NCI-H2196 (cell line): ENCODE measurements at regions not wholly inside any gene's neighbourhood (a gene's known extent, or its start where the extent isn't known, plus 50 kb on each side); places are given as distances from the start of the nearest gene placed in this dataset.
"Not testable (repeated sequence)": the region's sequence is repeated elsewhere in the genome, so short reads cannot be mapped to it uniquely, and the experiment has no call there.

ENCODE experiments used
- DNase-seq: peaks from one replicate; lab custom pipeline; 2025; ENCODE audit not compliant: unreplicated experiment; lab: John Stamatoyannopoulos, UW

DNA sequence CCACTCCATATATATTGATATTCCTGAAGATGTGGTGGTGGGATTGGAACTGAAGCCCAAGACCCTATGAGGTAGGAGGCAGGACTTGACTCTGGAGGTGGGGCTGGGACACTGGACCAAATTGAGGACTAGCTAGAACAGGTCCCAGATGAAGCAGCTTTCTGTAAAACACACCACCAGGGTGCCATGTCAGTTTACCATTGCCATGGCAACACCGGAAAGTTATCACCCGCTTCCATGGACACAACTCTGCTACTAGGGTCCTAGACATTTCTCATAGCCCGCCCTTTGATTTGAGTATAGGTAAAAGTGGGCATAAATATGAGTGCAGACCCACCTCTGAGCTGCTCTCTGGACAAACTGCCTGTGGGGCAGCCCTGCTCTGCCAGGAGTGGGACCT lies 490.5 kb upstream of the PFKP start:
- no peak for DNase-seq

DNA sequence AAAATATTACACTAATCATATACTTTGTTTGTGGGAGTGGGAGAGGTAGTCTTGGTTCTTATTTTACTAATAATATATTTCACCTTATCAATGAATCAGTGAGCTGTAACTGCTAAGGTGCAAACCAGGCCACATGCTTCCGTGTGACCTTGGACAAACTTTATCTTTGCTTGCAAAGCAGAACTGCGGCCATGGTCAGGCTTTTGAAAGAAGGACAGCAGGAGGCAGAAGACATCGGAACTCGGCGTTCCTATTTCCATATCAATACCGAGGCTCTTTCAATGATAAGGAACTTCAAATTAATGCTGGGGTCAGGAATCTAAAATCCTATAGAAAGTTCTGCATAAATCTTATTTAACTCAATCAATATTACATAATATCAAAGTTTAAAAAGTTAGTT lies 491.9 kb upstream of the PFKP start:
- no peak for DNase-seq

DNA sequence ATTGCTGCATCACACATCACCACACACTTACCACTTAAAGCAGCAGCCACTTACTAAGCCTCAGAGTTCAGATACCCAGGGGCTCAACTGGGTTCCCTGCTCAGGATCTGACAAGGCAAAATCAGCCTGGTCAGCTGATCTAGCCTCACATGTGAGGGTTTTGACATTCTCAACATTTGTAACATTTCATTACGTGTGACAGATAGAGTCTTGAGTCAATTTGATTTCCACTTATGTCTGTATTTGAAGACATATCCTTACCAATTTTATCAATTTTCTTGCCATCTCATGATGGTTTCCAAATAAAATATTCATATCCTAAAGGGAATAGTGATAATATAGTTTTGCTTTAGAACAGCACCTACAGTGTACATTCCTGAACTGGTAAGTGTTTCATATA lies 494.7 kb upstream of the PFKP start:
- DNase-seq: no peak

DNA sequence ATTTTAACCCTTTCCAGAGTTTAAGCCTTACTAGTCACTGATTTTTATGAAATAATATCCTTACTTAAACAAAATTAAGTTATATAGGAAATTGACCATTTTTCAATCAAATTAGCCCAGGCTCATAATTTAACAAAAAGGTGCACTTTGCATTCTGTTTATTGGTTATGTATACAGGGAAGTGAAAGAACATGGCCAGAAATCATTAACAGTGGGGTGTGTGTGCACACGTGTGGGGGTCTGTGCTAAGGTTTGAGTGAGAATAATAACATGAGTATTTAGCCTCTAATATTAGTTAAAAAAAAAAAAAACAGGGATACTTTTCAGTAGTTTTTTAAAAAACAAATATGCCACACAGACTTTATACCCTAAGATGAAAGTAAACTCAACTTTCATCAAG lies 510.5 kb upstream of the PFKP start:
- no peak for DNase-seq

DNA sequence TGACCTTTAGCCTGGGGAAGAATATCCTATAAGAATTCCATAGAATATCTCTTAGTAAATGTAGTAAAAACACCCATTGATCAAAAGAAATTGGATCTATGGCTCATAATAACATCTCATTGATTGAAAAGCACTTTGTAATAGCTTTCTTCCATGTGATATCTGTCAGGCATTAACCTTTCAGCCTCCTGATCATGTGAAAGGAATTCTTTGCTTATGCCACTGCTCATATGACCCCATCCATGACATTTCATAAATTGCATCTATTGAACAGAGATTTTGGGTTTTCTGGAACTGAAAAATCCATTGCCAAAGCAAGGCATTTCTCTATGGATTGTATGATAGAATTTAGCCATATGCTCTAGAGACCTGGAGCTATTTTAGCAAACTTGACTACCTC lies 519.3 kb upstream of the PFKP start:
- DNase-seq: no peak

DNA sequence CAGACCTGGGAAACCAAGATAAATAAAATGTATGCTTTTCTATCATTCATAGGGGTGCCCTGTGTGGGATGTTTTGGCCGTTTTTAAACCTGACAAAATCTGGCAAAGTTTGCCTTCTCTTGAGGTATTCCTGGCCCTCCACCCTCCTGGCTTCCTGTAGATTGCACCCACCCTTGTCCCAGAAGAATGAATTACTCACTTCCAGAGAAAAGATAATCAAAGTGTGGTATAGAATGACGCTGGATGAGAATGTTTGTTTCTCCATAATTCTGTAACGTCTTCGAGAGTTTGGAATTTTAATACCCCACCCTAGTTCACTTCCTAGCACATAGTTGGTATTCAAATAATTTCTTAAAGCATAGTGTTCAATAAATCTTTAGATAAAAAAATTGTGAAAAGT lies 519.7 kb upstream of the PFKP start:
- DNase-seq: no peak

DNA sequence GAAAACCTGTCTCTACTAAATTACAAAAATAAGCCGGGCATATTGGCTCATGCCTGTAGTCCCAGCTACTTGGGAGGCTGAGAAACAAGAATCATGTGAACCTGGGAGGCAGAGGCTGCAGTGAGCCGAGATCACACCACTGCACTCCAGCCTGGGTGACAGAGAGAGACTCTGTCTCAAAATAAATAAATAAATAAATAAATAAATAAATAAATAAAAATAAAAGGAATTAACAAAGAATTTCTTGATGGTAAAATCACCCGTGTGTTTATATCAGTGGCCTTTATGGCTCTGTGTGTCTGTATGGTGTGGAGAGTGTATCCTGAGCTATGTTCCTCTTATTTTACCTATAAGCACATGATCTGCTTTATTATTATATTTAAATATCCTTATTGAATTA lies 520.5 kb upstream of the PFKP start:
- DNase-seq: not testable (repeated sequence)

DNA sequence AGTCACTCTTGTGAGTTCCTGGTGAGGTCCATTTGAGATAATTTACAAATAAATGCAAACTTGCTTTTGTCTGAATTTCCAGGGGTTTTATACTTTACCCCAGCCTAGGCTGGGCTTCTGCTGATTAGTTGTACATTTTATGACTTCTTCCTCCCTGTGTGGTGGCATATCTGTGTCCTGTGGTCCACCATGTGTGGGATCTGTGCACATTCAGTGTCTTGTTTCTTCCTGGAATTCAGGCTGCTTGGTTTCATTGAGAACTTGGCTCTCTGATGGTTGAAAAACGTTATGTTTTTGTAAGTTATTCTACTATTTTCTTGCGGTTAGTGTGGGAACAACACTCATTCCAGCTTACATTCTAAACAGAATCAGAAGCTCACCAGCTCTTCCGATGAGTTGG lies 523.4 kb upstream of the PFKP start:
- DNase-seq: no peak

DNA sequence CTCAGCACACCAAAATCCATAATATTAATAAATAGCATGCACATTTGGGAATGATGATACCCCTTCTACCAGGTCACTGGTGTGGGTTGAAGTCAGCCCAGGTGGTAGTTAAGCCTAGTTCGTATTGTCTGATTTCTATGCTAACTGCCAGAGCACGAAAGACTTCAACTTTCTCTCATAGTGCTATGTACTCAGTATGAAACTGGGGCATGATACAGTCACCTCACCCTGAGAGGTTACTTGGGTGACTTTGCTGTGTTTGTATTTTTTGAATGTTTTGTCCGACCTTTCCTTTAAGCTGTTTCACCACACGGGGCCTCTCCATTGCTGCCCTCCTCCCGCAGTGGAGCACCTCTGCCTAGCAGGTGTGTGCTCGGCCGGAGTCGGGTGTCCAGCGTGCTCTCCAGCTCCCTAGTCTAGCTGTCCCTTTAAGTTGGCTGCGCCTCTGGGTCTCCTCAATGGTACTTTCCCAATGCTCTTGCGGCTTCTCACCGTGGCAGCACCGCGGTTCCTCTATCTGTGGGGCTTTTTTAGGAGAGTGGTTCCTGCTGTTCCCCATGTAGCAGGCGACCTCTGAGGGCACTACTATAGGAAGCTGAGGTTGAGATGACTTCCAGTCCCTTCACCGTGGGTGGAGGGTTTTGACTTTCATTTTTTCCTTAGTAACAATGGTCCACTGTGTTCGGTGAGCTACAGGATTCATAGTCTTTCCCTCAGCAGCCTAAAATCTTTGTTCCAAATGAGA lies 524.0 kb upstream of the PFKP start:
- no peak for DNase-seq

DNA sequence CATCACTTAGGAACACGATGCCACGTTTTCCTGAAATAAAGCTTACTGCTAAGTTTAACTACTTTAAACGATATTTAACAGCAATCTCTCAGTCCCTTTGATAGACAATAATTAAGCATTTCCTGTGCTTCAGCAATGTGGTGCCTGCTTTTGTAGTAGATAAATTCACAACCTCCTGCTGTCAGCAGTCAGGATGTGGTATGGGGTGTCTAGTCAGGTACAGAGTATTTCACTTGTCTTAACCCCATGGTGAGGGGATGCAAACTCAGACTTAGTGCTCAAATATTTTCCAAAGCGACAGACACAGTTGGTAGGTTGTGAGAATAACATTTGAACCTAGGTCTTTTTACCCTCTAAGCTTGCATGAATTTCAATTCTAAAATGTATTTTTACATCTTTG lies 526.2 kb upstream of the PFKP start:
- no peak for DNase-seq

DNA sequence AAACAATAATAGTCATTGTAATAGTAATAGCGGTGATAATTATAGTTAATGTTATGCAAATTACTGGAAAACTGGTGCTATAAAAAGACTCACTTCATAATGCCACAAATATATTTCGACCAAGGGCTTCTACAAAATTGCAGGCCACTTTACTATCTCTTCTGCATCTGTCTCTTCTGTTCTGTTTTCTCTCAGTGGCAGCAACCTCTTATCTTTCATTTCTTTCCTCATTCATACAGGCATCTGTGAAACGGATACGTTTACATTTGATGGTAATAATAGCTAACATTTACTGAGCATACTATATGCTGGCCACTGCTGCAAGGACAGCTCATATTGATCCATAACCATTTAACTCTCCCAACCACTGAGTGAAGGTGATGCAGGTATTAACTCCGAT lies 537.4 kb upstream of the PFKP start:
- no peak for DNase-seq

DNA sequence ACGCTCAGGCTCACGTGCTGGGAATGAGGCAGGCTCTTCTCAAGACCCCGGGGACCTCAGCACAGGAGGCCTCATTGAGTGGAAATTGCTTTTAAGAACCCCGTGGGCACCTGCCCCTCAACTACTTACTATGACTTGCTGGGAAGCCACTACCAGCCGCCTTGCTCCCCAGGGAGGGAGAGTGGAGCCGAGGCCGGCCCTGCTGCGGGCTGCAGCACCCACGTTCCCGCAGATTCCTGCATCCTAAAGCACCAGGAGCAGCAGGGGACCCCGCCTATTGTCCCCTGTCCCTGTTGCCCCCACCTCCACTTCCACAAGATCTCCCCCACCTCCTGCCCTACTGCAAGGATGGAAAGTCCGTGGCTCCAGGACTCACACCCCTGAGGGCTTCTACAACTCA lies 541.6 kb upstream of the PFKP start:
- no peak for DNase-seq

DNA sequence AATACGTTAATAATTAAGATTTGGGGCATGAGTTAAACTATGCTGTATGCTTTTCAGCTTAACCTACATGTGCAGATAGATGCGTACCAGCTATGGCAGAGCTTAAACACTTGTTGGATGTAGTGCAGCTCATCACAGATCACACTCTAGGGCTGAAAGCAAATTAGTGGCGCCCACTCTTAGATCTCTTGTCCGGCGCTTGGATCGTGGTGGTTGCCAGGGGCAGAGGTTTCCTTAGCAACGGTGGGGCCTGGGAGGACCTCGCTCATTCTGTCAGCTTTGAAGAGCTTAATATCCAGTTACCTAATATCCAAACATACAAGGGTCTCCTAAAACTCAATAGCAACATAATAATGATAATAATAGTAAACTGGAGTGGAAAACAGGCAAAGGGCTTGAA lies 548.2 kb upstream of the PFKP start:
- DNase-seq: no peak

DNA sequence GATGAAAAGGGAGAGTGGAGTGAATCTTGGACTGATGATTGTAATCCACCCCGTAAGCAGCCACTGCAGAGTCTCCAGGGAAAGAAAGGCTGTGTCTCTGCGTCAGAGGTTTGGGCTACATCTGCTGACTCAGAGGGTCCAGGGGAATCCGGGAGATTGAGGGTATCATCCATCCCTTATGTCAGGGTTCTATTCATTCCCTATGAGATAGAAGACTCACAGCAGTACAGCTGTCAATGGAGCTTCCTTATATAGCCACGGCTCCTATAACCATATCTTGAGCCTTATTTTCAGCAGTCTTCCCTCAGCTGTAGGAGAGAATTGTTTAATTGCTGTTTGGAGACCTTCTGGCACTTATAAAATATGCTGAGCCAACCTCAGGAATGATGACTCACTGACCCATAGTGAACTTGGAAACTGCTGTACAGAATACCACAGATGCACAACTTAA lies 558.2 kb upstream of the PFKP start:
- no peak for DNase-seq

DNA sequence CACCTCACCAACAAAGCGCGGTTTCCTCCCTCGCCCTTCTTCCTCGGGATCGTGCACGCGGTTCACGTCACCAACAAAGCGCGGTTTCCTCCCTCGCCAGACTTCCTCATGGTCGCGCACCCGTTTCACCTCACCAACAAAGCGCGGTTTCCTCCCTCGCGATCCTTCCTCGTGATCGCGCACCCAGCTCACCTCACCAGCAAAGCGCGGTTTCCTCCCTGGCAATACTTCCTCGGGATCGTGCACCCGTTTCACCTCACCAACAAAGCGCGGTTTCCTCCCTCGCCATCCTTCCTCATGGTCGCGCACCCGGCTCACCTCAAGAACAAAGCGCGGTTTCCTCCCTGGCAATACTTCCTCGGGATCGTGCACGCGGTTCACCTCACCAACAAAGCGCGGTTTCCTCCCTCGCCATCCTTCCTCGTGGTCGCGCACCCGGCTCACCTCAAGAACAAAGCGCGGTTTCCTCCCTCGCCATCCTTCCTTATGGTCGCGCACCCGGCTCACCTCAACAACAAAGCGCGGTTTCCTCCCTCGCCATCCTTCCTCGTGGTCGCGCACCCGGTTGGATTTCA lies 565.9 kb upstream of the PFKP start:
- DNase-seq: not testable (repeated sequence)

DNA sequence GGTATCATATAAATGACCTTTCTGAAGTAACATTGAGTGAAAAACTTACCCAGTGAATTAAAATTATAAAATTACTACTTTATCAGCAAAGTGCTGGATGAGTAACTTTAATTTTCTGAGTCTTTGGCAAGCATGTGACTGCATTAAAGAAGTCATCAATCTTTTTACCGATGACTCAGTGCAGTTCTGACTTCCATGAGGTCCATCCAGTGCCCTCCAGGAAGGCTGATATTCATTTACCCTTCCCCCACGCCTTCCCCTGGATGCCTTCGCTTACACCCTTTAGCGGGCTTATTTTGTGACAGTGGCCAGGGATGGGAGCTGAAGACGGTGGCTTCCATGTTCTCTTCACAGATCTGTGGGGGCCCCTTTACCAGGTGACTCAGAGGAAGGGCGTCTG lies 572.9 kb upstream of the PFKP start:
- DNase-seq: no peak

DNA sequence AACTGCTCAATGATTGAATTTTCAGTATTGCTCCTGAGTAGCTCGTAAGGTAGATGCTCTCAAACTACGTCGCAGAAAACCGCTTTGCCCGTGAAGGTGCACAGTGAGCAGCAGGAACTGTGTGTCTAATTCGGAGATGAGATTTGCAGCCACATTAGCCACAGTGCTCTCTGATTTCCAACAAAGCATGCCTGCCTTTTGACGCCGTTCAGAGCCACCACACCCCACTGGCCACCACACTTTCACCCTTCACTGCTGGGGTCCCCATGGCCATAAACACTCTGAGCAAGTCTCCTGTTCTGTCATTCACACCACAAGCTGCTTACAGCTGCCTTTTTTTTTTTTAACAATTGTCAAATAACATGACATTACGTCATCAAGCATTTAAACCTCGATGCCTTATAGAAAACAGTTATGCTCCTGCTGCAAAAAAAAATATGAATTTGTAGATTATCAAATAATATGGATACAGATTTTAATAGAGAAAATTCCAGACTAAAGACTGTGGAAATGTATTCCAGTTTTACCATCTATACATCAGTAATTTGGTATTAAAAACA lies 578.8 kb upstream of the PFKP start:
- DNase-seq: no peak

DNA sequence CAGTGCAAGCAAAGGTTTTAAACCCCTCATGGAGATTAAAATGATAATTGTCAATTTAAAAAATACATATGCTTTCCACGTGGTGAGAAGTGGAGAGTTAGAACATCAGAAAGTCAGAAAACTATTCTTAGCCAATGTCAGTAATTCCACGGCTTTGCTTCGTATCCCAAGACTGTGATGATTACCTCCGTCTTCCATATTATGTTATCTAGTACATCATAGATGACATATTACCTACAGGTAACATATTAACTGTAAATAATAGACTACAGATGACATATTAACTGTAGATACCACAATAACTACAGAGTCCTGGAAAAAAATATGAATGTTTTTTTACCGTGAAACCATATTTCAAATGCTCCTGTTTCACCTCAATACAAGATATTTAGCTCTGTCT lies 579.4 kb upstream of the PFKP start:
- DNase-seq: no peak

DNA sequence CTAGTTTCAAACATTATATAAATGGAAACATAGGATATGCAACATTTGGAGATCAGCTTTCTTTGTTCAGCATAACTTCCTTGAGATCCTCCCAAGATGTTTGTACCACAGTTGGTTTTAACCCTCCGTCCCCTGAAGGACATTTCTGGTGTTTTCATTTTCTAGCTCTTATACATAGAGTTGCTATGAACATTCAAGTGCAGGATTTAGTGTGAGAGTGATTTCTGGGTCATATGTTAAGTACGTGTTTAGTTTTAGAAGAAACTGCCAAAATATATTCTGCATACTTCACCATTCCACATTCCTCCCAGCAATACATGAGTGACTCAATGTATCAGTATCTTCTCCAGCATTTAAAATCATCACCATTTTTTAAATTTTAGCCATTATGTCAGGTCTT lies 588.7 kb upstream of the PFKP start:
- DNase-seq: no peak

DNA sequence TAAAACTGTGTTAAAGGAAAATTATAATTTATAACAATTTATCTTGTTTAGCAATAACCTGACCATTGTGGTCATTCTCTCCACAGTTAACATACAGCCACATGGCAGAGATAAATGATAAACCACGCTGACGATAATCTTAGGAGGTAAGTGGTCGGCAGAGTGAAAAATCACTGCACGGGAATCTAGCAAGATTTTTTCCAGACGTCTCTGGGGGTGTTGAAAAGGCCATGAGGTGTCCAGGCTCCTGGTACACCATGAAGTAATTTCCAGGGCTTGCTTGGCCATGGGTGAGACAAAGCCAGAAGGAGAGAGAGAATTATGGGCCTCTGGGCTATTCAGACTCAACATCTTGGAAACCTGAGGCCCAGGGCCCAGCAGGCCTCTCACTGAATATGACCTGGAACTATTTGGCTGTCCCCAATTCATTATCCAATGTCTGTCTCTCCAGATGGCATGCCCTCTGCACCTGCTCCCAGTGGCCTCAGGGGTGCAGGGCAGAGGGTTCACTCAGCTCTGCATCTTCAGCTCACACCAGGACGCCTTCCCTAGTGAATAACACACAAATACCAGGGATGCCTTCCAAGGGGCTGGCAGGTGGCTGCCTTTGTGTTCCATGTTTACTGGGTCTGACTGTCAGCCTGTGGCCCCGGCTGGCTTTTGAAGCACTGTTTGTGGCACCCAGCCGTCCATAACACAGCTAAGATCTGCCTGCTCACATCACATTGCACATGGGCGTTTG lies 590.4 kb upstream of the PFKP start:
- no peak for DNase-seq

DNA sequence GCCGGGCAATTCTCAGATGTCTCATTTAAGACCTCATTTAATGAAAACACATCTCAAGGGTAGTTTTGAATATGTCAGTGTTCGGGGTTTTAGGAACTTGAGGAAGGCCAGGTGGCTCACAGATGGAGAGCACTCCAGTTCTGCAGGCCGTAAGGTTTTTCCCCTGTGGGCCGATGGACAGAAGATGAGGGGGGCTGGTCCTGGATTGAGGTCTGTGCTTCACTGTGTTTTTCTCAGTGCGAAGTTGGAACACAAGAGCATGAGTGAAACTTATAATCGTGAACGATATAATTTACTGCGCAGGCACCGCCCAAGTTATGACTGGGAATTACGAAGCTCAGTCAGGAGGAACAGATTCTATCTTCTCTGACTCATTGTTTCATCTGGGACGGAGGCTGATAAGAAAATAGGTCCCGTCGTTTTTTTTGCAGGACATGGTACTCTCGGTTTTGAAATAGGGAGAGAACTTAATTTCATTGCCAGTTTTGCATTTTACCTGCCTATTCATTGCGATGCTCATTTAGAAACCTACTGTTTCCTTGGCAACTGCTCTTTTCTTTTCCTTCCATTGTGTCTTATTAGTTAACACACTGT lies 591.0 kb upstream of the PFKP start:
- no peak for DNase-seq
